Keratinocyte (primary cell): ENCODE measurements at regions not wholly inside any gene's neighbourhood (a gene's known extent, or its start where the extent isn't known, plus 50 kb on each side); places are given as distances from the start of the nearest gene placed in this dataset.

Source experiments
- DNase-seq: peaks from one replicate; pipeline ENCODE4 v3.0.0-alpha.2; 2011; ENCODE audit warnings: low read depth, missing footprints, low spot score
- FAIRE-seq: peaks from 2 replicates; lab custom pipeline; 2011; peaks lifted over from hg19 to GRCh38; lab: Jason Lieb, UNC
- H2AFZ ChIP-seq: 2 replicates; pipeline ENCODE4 v1.6.0; 2012; ENCODE audit warnings: low read length, control low read depth, inconsistent platforms; ENCODE audit not compliant: control insufficient read depth
- H3K27ac ChIP-seq: 2 replicates; pipeline ENCODE4 v1.5.1; 2011; ENCODE audit warnings: low read length; ENCODE audit not compliant: control insufficient read depth, insufficient read depth
- H3K27me3 ChIP-seq: 3 replicates; pipeline ENCODE4 v1.6.0; 2011; ENCODE audit warnings: low read length; ENCODE audit not compliant: control insufficient read depth, insufficient read depth; ENCODE audit errors: extremely low read depth
- H3K36me3 ChIP-seq, 2 experiments: 2 replicates in 1 of 2; 3 replicates in 1 of 2; pipeline ENCODE4 v1.5.1; 2011; ENCODE audit warnings: low read length in 2 of 2, mild to moderate bottlenecking in 1 of 2; ENCODE audit not compliant: control insufficient read depth in 2 of 2, insufficient read depth in 2 of 2; ENCODE audit errors: extremely low read depth in 1 of 2
- H3K4me1 ChIP-seq: 3 replicates; pipeline ENCODE4 v1.5.1; 2011; ENCODE audit warnings: low read length; ENCODE audit not compliant: control insufficient read depth, insufficient read depth; ENCODE audit errors: extremely low read depth
- H3K4me2 ChIP-seq: 3 replicates; pipeline ENCODE4 v1.6.0; 2011; ENCODE audit warnings: low read depth, low read length; ENCODE audit not compliant: control insufficient read depth, insufficient read depth; ENCODE audit errors: extremely low read depth
- H3K4me3 ChIP-seq, 3 experiments: fragments of 200-600 bp in 1 of 3; sonication (generic) in 1 of 3; 2 replicates in 2 of 3; 3 replicates in 1 of 3; pipeline ENCODE4 v1.5.1; 2011 to 2016; ENCODE audit warnings: low read length in 3 of 3, mild to moderate bottlenecking in 3 of 3, control low read depth in 2 of 3, inconsistent platforms in 1 of 3, low read depth in 1 of 3, mixed read lengths in 1 of 3, mixed run types in 1 of 3, moderate library complexity in 1 of 3; ENCODE audit not compliant: control insufficient read depth in 2 of 3, insufficient read depth in 2 of 3; ENCODE audit errors: extremely low read depth in 1 of 3
- H3K79me2 ChIP-seq: 2 replicates; pipeline ENCODE4 v1.6.0; 2012; ENCODE audit warnings: low read length; ENCODE audit not compliant: control insufficient read depth, insufficient read depth
- H3K9ac ChIP-seq: 3 replicates; pipeline ENCODE4 v1.6.0; 2011; ENCODE audit warnings: low read length; ENCODE audit not compliant: control insufficient read depth, insufficient read depth; ENCODE audit errors: extremely low read depth
- H3K9me1 ChIP-seq: 3 replicates; pipeline ENCODE4 v1.6.0; 2011; ENCODE audit warnings: low read length; ENCODE audit not compliant: control insufficient read depth, insufficient read depth; ENCODE audit errors: extremely low read depth
- H3K9me3 ChIP-seq: 2 replicates; pipeline ENCODE4 v1.5.1; 2012; ENCODE audit warnings: low read depth, low read length; ENCODE audit not compliant: control insufficient read depth
- H4K20me1 ChIP-seq: 3 replicates; pipeline ENCODE4 v1.6.0; 2011; ENCODE audit warnings: low read length; ENCODE audit not compliant: control insufficient read depth, insufficient read depth; ENCODE audit errors: extremely low read depth
- CTCF ChIP-seq, 3 experiments: IDR thresholded peaks in 1 of 3; conservative IDR thresholded peaks in 1 of 3; optimal IDR thresholded peaks in 1 of 3; 2 replicates in 2 of 3; 3 replicates in 1 of 3; pipeline versions ENCODE3 to v1.5.1; 2011; ENCODE audit warnings: low read length in 3 of 3, mild to moderate bottlenecking in 3 of 3, moderate library complexity in 2 of 3, control low read depth in 1 of 3, inconsistent platforms in 1 of 3; ENCODE audit not compliant: insufficient read depth in 2 of 3; ENCODE audit errors: extremely low read depth in 1 of 3
- EZH2 ChIP-seq: IDR thresholded peaks from one replicate; pipeline ENCODE4 v1.6.1; 2012; ENCODE audit warnings: inconsistent platforms, mild to moderate bottlenecking, low read length, moderate library complexity
- dilution Hi-C: fragments of 300-500 bp; cut with MboI; formaldehyde crosslinking; loops from one replicate; pipeline ENCODE4 v1.7.0; 2020; ENCODE audit warnings: low sequenced_read_pairs; ENCODE audit not compliant: extremely low pct_ligation_motif_present
- small RNA-seq, 3 experiments: library from RNA; depleted of rRNA; stranded (forward); fragments of <200 nt; gene quantifications; one replicate each; pipeline ENCODE3, GENCODE V24; 2012; ENCODE audit warnings: low read depth in 3 of 3, low replicate concordance in 1 of 3; ENCODE audit not compliant: insufficient read length in 3 of 3

DNA sequence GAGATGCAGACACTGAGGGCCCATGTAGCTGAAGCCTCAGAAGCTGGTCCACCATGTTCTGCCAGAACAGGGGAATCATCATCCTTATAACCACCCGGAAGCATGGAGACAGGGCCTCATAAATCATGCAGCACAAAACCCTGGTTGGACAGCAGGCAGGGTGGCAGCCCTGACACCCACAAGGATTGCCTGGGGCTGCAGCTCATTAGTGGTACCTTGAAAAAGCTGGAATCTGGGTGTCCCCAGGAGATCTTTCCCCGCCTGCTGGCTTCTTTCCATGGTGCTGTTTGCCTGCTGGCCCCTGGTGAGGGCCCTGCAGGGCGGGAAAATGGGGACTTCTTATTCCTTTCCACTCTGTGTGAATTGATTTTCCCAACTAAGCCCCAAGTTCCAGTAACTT is 50.6 kb upstream of the GGTLC1 start:
- dilution Hi-C loops = no loop called here
- no peak overlapping the region for H3K4me3 ChIP-seq
- no peak overlapping the region for H3K27ac ChIP-seq
- no peaks in the 10 kb centered on the region for H4K20me1 ChIP-seq
- H3K9ac ChIP-seq = no peak overlapping the region
- H2AFZ ChIP-seq = no peak overlapping the region
- H3K9me3 ChIP-seq = no peaks in the 10 kb centered on the region
- no peak for TF ChIP-seq CTCF (optimal IDR thresholded peaks at IDR 0.05 in 1 of 3, IDR thresholded peaks at IDR 0.05 in 1 of 3, conservative IDR thresholded peaks at IDR 0.05 in 1 of 3; ENCODE audit: extremely low read depth in 1 of 3, insufficient read depth in 2 of 3, low read length in 3 of 3)
- no peak for TF ChIP-seq EZH2
- no peaks in the 10 kb centered on the region for H3K79me2 ChIP-seq
- DNase-seq (no peak), FAIRE-seq (no peak)
- no peaks in the 10 kb centered on the region for H3K4me1 ChIP-seq
- H3K27me3 ChIP-seq = no peaks in the 10 kb centered on the region
- no peaks in the 10 kb centered on the region for H3K36me3 ChIP-seq
- H3K4me2 ChIP-seq = no peak overlapping the region
- H3K9me1 ChIP-seq = no peaks in the 10 kb centered on the region

Small RNAs in the stretch of these regions (small RNA-seq; reads per million reads assigned to genes)
- gene RNU1-23P = 0 reads per million in 3 experiments
